ENCODE measurements at regions not wholly inside any gene's neighbourhood (a gene's known extent, or its start where the extent isn't known, plus 50 kb on each side); places are given as distances from the start of the nearest gene placed in this dataset.

DNA sequence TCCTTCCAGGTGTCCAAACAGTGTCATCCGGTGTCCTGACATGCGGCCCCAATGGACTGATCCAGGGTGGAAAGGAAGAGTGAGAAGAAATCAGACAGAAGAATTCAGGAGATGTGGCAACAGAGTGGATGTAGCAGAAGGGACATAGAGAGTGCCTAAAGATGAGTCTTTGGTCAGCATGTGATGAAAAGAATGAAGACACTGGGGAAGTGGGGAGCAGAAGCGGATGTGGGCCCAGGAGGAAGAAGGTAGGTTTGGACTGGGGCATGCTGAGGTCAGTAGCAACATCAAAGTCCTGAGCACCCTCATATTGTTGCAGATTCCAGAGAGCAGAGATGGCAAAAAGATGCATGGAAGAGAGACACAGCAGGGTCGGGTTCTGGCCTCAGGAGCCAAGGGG lies 71.8 kb upstream of the STEAP1B start:
- DNase-seq (ENCODE audit: extremely low spot score, insufficient read length, low read depth) = no peak
- FAIRE-seq = no peak

DNA sequence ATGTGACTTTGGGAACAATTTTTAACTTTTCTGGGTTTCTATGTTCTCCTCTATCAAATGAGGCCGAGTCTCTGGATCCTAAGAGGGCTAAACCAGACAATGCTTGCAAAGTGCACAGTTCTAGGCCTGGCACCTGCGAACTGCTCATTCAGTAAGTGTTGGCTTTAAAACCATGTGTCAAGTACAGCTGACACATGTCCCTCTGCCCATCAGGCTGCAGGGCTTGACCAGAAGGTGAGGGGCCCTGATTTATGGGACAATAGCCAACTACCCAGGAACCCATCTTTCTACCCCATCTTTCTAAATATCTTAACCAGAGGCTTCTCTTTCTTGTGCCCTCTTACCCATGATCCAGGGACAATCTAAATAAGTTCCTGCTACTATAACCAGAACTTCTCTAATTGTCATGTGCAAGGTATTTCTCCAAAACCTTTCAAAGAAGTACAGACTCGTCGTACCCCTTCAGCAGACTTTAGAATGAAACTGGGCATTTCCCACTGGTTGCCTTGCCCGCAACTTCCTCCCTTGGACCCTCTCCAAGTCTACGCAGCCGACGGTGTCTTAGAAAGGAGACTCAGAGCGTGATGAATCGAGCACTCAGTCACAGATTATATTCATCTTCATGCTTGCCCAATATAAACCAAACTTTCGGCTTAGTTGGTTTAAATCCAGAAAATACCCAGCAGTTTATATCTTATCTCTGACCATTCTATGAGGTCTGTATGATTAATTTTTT lies 69.8 kb upstream of the STEAP1B start:
- no peak for FAIRE-seq
- DNase-seq (ENCODE audit: extremely low spot score, insufficient read length, low read depth) = no peak

DNA sequence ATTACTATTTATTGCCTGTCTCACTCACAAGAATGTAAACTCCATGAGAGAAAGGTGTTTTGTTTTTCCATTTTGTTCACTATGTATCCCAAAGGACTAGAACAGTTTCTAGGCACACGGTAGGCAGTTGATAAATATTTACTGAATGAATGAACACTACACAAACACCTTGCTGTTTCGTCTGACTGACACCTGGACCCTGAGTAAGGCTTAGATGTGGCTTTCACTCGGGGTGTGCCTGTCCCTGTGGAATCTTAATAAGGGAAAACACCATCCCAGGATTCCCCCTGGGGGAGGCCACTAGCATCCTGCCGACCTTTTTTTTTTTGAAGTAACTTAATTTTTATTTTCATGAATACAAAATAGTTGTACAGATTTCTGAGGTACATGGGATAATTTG lies 66.6 kb upstream of the STEAP1B start:
- no peak for FAIRE-seq
- no peak for DNase-seq (ENCODE audit: extremely low spot score, insufficient read length, low read depth)

DNA sequence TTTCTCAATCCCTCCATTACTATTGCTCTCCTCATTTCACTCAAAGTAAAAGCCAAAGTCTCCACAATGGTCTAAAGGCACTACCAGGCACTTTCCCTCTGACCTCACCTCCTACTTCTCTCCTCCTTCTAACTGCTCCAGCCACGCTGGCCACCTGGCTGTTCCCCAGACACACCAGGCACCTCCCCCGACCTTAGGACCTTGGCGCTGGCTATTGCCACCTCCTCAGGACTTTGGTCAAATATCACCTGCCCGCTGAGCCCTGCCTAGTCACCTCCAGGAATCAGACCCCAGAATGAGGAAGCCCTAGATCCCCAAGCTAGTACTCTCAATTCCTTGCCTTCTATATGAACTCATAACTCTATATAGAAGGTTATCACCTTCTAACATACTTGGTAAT lies 66.2 kb upstream of the STEAP1B start:
- FAIRE-seq = no peak
- DNase-seq (ENCODE audit: extremely low spot score, insufficient read length, low read depth) = no peak

DNA sequence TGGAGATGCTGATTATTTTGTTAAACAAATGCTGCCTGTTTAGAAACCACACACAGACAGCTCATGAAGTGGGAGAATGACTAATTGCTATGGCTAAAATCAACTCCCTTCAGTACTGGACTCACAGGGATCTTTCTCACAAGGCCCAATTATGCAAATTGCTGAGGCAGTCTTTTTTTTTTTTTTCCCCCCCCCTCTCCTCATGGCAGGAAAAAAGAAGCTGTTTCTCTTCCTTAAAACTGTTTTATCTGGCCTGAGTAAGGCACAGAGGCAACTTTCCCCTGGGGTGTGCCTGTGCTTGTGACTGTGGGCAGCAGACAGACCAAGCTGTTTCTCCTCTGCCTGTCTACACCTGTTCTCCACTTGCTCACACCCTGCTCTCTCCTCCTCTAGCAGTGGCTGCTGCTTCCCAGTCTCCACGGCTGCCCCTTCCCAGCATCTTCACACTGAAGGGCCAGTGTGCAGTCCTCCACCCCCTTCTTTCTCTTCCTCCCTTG lies 65.4 kb upstream of the STEAP1B start:
- DNase-seq (ENCODE audit: extremely low spot score, insufficient read length, low read depth) = no peak
- FAIRE-seq = peak; percentile 56

DNA sequence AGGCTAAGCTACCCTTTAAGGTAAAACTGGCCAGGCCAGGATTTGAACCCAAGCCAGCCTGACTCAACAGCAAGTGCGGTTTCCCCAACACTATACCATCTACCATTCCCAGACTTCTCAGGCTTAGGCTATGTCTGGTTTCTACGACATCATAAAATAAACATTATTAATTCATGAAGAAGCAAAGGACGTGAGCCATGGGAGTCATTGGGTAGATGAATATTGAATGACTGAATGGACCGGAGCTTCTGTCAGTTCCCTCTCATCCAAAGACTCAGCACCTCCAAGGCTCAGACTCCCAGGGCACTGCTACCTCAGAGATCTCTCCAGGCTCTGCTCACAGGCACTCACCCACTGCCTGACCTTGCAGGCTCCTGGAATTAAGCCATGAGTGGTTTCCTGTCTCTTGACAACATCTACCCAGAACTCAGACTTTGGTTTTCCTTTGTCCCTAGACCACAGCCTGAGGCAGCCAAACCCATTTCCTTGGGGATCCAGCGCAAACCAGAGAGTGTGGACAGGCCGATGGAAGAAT lies 64.6 kb upstream of the STEAP1B start:
- DNase-seq (ENCODE audit: extremely low spot score, insufficient read length, low read depth) (no peak), FAIRE-seq (no peak)

DNA sequence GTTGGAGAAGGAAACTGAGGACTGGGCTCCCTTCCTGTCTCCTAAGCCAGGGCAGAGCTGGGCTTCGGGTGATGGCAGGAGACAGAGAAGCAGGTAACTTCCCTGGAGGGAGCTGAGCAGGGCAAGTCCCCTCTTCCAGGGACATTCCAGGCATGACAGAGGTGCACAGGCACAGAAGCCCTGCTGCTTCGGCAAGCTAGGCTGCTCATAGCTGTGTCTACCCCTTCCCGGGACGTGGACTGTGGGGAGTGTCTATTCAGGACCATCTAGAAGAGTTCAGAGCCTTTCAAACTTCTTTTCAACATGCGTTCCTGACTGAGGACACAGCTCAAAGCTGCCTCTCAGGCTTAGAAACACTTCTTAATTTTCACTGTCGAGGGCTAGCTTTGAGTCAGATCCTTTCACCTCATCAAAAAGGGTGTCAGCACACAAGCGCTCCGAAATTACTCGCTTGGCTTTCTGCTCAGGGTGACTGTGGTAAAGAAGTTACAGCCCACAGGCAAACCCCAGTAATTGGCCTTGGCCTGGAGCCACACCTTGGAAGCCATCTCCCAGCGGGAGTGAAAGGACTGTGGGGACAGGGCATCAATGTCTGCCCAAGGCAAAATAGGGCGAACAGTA lies 63.7 kb upstream of the STEAP1B start:
- FAIRE-seq (peak; percentile 52), DNase-seq (ENCODE audit: extremely low spot score, insufficient read length, low read depth) (no peak)

DNA sequence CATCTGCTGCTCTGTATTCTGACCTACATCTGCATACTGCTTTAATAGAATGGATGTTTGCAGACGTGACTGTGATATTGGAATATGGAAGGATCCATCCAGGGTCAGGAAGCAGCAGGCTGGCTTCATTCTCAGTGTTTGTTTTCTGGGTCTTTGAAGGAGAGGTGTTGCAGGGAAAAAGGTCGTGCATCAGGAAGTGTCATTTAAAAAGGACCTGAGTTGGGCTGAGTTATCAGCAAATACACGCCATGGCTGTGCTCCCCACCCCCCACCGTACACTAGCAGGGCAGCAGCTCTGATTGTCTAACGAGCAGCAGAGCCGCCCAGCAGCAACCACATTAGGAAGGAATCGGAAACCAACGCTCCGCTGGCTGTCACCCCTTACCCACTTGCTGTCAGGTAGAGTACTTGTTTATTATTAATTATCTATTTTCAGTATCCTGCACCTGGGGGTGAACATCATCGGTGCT lies 63.1 kb upstream of the STEAP1B start:
- peak; percentile 24 for FAIRE-seq
- no peak for DNase-seq (ENCODE audit: extremely low spot score, insufficient read length, low read depth)

DNA sequence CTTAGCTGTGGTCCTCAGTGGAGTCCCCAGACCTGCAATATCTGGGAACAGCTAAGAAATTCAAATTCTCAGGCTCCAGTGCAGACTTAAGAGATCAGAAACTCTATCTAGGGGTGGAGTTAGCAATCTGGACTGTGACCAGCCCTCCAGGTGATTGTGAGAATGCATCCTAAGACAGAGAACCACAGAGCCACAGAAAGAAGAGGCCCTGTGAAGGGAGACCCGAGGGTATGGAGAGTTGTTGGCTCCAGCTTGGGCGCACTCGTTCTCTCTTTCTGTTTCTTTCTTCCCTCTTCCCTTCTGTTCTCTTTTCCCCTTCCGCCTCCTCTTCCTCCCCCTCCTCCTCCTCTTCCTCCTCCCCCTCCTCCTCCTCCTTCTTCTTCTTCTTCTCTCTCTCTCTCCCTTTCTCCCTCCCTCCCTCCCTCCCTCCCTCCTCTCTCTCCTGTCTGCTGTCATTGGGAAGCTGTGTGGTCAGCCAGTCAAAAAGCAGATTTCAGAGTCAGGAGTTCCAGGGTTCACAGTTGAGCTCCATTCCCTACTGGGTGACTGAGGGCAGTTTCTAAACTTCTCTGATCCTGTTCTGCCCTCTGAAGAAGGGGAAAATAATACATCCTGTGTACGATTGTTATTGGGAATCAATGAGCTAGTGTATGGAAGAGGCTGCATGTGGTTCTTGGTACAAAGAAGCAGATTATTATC lies 62.1 kb upstream of the STEAP1B start:
- FAIRE-seq (no peak), DNase-seq (ENCODE audit: extremely low spot score, insufficient read length, low read depth) (no peak)

DNA sequence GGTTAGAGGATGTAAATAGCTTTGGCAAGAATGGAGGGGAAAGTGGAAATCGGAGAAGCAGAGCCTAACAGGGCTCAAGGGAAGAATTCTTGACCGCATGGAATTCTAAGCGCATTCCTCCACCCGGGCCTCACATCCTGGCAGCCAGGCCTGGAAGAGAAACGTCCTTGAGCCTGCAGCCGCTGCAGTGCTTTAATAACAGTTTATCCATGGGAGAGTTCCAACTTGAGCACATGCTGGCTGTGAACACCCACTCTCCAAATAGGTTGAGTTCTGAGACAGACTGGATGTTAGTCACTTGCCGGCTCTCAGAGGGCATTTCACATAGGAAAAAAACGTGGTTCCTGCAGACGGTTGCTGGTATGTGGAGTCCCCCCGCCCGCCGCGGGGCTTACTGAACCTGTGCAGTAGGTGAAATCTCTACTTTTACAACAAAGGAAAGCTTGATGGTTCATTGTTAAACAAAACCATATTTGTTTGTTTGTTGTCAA lies 61.4 kb upstream of the STEAP1B start:
- DNase-seq (ENCODE audit: extremely low spot score, insufficient read length, low read depth) (no peak), FAIRE-seq (no peak)

DNA sequence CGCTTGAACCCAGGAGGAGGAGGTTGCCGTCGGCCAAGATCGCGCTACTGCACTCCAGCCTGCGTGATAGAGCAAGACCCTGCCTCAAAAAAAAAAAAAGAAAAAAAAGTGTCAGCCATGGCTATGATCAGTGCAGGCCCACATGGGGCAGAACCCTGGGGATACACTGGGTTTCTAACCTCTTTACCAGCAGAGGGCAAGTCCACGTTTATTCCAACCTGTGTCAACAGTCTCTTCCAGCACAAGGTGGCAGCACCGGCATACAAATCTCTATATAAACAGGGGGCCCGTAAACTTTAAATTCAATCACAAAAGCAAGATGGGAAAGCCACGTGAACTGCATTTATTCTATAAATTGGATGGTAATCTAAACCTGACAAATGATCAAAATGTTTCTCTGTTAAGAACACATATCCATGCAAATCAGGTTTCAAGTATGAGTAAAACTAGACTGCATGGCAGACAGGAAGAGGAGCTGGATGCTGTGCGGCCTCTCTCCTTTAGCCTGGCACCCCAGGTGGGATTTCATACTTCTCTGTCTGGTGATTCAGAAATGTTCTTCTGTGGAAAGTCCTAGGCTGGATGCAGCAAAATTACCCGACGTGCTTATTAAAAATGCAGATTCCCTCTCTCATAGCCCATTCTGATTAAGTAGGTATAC lies 60.0 kb upstream of the STEAP1B start:
- DNase-seq (ENCODE audit: extremely low spot score, insufficient read length, low read depth) = peak; percentile 57
- peak; percentile 91 for FAIRE-seq

DNA sequence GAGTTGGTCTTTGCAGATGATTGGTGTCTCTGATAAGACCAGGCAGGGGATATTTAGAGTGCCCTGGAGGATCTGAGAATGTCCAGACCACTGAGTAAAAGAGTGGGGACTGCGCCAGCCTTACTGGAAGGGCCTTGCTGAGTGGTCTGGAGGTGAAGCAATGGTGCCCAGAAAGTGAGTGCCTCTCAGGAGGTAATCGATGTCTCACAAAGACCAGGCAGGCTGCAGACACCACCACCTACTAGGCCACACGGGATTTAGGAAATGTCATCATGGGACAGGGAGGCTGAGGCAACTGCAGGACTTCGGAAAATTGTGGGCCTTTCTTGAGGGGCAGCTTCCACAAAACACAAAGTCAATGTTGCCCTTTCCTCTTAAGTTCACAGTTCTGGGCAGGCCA lies 57.2 kb upstream of the STEAP1B start:
- no peak for DNase-seq (ENCODE audit: extremely low spot score, insufficient read length, low read depth)
- no peak for FAIRE-seq

DNA sequence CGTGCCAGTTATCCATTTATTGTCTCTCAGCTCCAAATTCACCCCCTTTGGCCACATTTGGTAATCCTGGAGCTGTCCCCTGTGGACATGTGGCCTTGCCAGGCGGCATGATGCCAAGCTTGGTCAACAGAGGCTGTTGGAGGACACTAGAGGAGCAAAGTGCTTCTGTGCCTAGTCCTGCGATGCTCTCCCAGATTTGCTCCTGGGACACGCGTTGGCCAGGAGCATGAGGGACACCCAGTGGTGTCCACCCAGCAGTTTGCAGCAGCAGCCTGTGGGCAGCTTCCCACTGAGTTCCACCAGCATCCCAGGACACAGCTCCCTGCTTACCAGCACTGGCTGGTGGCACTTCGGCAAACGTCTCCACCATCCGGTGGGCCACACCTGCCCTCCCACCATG lies 55.5 kb upstream of the STEAP1B start:
- DNase-seq (ENCODE audit: extremely low spot score, insufficient read length, low read depth) (no peak), FAIRE-seq (no peak)

DNA sequence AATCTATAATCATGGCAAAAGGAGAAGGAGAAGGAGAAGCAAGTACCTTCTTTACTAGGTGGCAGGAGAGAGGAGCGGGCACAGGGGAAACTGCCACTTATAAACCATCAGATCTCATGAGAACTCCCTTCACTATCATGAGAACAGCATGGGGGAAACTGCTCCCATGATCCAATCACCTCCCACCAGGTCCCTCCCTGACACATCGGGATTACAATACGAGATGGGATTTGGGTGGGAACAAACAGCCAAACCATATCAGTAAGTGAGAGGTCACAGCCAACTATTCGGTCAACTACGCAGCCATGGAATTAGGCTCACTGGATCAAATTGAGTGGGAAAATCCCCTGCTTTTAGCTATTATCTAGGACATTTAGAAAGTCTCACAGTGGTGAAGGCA lies 54.2 kb upstream of the STEAP1B start:
- FAIRE-seq (no peak), DNase-seq (ENCODE audit: extremely low spot score, insufficient read length, low read depth) (no peak)

DNA sequence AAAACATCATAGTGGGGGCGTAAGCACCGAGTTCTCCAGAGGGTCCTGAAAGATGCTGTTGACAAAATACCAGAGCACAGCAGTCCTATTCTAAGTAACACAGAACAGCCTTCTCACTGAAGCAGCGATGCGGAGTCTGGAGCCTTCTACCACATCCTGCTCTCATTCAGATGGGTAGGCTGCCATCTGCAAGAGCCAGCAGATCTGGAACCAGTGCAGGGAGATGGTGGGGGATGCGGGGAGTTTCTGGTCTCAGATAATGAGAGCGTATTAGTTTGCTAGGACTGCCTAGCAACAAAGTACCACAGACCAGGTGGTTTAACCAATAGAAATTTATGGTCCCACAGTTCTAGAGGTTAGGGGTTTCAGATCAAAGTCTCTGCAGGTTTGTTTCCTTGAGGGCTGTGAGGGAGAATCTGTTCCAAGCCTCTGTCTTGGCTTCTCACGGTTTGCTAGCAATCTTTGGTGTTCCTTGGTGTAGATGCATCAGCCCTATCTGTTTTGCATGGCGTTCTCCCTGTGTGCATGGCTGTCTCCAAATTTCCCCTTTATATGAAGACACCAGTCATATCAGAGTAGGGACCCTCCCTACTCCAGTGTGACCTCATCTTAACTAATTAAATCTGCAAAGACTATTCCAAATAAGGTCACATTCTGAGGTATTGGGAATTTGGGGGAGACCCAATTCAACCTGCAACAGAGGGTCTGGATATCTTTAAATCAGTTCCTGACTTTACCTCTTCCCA lies 52.0 kb upstream of the STEAP1B start:
- DNase-seq (ENCODE audit: extremely low spot score, insufficient read length, low read depth) (no peak), FAIRE-seq (no peak)

DNA sequence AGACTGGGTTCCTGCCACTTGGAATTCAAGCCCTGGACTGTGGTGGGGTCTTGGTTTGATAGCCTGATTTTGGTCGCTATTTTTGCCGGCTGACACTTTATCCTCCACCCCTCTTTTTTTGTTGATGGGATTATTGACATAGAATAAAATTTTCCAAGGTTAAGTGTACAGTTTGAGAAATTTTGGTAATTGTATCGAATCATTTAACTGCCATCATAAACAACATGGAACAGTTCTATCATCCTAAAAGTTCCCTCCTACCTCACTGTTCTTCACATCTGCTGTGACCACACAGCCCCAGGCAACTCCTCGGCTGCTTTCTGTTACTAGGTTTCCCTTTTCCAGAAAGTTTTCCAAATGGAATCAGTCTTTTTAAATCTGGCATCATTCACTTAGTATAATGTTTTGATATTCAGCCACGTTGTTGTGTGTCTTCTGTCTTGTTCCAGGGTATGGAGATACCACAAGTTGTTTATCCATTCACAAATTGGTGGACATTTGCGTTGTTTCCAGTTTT lies 50.6 kb upstream of the STEAP1B start:
- DNase-seq (ENCODE audit: extremely low spot score, insufficient read length, low read depth) (no peak), FAIRE-seq (no peak)

DNA sequence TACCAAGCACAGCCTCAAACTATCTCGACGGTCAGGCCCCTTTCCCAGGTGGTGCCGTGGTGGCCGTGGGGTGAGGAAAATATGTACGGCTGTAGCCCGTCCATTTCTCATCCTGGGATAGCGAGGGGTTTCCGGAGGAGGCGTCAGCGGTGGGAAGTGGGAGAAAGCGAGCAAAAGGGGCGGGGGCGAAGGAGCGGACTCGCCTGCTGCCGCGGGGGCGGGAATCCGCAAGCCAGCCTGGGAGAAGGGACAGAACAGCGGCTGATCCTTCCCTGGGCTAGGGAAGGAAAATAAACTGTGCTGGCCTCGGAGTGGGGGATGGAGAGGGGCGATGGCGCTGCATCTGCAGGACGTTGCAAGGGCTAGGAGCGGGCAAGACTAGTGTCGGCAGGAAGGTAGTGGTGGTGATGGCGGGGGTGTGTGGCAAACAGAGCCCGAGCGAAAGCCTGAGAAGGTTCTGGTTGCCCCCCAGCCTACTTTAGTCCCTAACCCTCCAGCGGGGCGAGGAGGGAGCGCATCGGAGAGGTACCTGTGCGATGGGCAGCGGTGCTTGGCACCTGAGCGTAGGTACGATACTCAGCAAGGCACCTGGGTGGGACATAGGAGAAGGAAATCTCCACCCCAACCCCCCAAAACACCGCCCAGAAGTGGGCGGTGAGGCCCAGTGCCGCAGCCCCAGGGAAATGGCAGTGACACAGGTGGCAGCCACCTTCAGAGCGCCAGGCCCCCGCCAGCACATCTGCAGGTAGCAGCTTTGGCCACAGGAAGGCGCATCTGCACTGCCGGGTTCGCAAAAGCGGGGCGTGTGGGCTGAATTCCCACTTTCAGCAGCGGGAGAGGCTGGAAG lies 49.9 kb upstream of the STEAP1B start:
- FAIRE-seq (no peak), DNase-seq (ENCODE audit: extremely low spot score, insufficient read length, low read depth) (no peak)

All from GM18507 (cell line).